ENCODE measurements at regions not wholly inside any gene's neighbourhood (a gene's known extent, or its start where the extent isn't known, plus 50 kb on each side); places are given as distances from the start of the nearest gene placed in this dataset.

- no peaks in the 10 kb centered on the region for H3K36me3 ChIP-seq
- no peak overlapping the region for H3K27ac ChIP-seq
- H3K9me3 ChIP-seq (ENCODE audit: severe bottlenecking) = no peaks in the 10 kb centered on the region
- no peaks in the 10 kb centered on the region for H3K27me3 ChIP-seq (ENCODE audit: insufficient read depth, low read depth, severe bottlenecking)
- no peak for DNase-seq
- H3K4me3 ChIP-seq (ENCODE audit: low read depth, low read length) = no peak overlapping the region
- no peak for TF ChIP-seq CTCF (IDR thresholded peaks at IDR 0.05; ENCODE audit: low read depth, low read length)
These were observed 69.5 kb upstream of the MAP3K1 start for GRCh38 chr5:56745864-56746263.

DNA sequence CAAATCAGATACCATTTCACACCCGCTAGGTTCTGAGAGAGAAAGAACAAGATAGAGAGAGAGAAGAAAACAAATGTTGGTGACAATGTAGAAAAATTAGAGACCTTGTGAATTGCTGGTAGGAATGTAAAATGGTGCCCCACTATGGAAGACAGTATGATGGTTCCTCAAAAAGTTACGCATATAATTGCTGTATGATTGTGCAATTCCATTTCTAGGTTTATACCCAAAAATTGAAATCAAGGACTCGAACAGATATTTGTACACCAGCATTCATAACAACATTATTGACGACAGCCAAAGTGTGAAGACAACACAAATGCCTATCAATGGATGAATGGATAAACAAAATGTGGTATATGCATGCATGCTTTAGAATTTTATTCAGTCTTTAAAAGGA is 74.5 kb upstream of the MAP3K1 start:
- no peaks in the 10 kb centered on the region for H3K9me3 ChIP-seq (ENCODE audit: severe bottlenecking)
- H3K27me3 ChIP-seq (ENCODE audit: insufficient read depth, low read depth, severe bottlenecking) = no peaks in the 10 kb centered on the region
- TF ChIP-seq CTCF (IDR thresholded peaks at IDR 0.05; ENCODE audit: low read depth, low read length) = no peak
- no peaks in the 10 kb centered on the region for H3K36me3 ChIP-seq
- no peak overlapping the region for H3K27ac ChIP-seq
- no peak overlapping the region for H3K4me3 ChIP-seq (ENCODE audit: low read depth, low read length)
- DNase-seq = no peak

GRCh38 chr5:56739990-56740389 is 75.4 kb upstream of the MAP3K1 start:
- Histone ChIP-seq H3K27ac (no peak overlapping the region), H3K36me3 (no peaks in the 10 kb centered on the region), H3K4me3 (ENCODE audit: low read depth, low read length) (no peak overlapping the region), H3K9me3 (ENCODE audit: severe bottlenecking) (no peaks in the 10 kb centered on the region), H3K27me3 (ENCODE audit: insufficient read depth, low read depth, severe bottlenecking) (no peaks in the 10 kb centered on the region)
- no peak for TF ChIP-seq CTCF (IDR thresholded peaks at IDR 0.05; ENCODE audit: low read depth, low read length)
- DNase-seq = no peak

GRCh38 chr5:56737951-56738606 is 77.3 kb upstream of the MAP3K1 start:
- no peaks in the 10 kb centered on the region for H3K36me3 ChIP-seq
- H3K27me3 ChIP-seq (ENCODE audit: insufficient read depth, low read depth, severe bottlenecking) = no peaks in the 10 kb centered on the region
- no peaks in the 10 kb centered on the region for H3K9me3 ChIP-seq (ENCODE audit: severe bottlenecking)

DNA sequence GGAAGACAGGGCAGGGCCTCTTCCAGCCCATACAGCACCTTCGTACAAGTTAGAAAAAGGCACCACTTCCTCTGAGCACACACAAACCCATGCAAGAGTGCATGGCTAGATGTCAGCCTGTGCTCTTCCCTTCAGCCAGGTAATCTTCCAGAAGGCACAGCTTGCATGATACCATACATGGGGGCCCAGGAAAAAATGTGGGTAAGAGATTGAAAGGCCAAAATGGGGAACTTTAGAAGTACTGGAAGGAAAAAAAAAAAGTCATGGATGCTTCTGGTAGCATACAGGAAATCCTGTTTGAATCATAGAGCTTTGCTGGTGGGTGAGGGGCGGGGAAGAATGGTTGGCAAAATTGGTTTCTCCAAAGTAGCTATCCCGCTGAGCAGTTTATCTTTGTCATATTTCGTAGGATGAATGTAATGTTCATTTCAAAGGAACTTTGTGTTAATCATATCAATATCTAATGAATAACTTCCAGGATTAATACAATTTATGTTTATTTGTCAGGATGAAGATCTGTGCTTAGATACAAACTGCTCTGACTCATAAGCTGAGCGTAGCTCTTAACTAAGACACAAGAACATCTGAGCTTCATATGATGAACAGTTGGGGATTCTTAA is 78.2 kb upstream of the MAP3K1 start:
- no peak overlapping the region for H3K4me3 ChIP-seq (ENCODE audit: low read depth, low read length)
- no peak for TF ChIP-seq CTCF (IDR thresholded peaks at IDR 0.05; ENCODE audit: low read depth, low read length)
- no peaks in the 10 kb centered on the region for H3K9me3 ChIP-seq (ENCODE audit: severe bottlenecking)
- no peak for DNase-seq
- H3K27me3 ChIP-seq (ENCODE audit: insufficient read depth, low read depth, severe bottlenecking) = no peaks in the 10 kb centered on the region
- H3K27ac ChIP-seq = no peak overlapping the region
- H3K36me3 ChIP-seq = no peaks in the 10 kb centered on the region

More at GRCh38 chr5:56737951-56738606, 77.3 kb upstream of the MAP3K1 start:
- DNase-seq = no peak
- Histone ChIP-seq H3K27ac (no peak overlapping the region), H3K4me3 (ENCODE audit: low read depth, low read length) (no peak overlapping the region)
- no peak for TF ChIP-seq CTCF (IDR thresholded peaks at IDR 0.05; ENCODE audit: low read depth, low read length)
